Bronchial epithelial cell (primary cell): ENCODE measurements at regions not wholly inside any gene's neighbourhood (a gene's known extent, or its start where the extent isn't known, plus 50 kb on each side); places are given as distances from the start of the nearest gene placed in this dataset.

Experiments used
- DNase-seq: peaks from one replicate; pipeline ENCODE4 v3.0.0-alpha.2; 2010; ENCODE audit warnings: low read depth
- FAIRE-seq: peaks from 2 replicates; lab custom pipeline; 2011; peaks lifted over from hg19 to GRCh38; lab: Jason Lieb, UNC
- H3K27me3 ChIP-seq: 2 replicates; pipeline ENCODE4 v1.5.1; 2011; ENCODE audit warnings: low read length; ENCODE audit not compliant: control insufficient read depth, insufficient read depth
- H3K36me3 ChIP-seq: 2 replicates; pipeline ENCODE4 v1.5.1; 2011; ENCODE audit warnings: low read length; ENCODE audit not compliant: control insufficient read depth, insufficient read depth
- H3K4me3 ChIP-seq: 2 replicates; pipeline ENCODE4 v1.5.1; 2011; ENCODE audit warnings: mild to moderate bottlenecking, low read depth, low read length, control low read depth
- CTCF ChIP-seq: IDR thresholded peaks from 2 replicates; pipeline ENCODE4 v1.5.1; 2011; ENCODE audit warnings: mild to moderate bottlenecking, moderate library complexity, low read length, control low read depth, inconsistent platforms; ENCODE audit not compliant: insufficient read depth, severe bottlenecking

GRCh38 chr10:121690152-121690848 lies 92.1 kb upstream of the FGFR2 start:
- Histone ChIP-seq H3K4me3 (no peak overlapping the region), H3K36me3 (no peaks in the 10 kb centered on the region), H3K27me3 (peaks cover 9% of the 10 kb centered on the region)
- DNase-seq = no peak
- TF ChIP-seq CTCF = no peak
- FAIRE-seq = no peak

- H3K36me3 ChIP-seq = no peaks in the 10 kb centered on the region
- H3K27me3 ChIP-seq = peaks cover 9% of the 10 kb centered on the region
- H3K4me3 ChIP-seq = no peak overlapping the region
- DNase-seq (no peak), FAIRE-seq (no peak)
- no peak for TF ChIP-seq CTCF
These were observed 89.0 kb upstream of the FGFR2 start for GRCh38 chr10:121687095-121687813.

GRCh38 chr10:121684276-121684675 lies 86.0 kb upstream of the FGFR2 start:
- FAIRE-seq (no peak), DNase-seq (no peak)
- peaks cover 9% of the 10 kb centered on the region for H3K27me3 ChIP-seq

GRCh38 chr10:121683816-121684215 lies 85.6 kb upstream of the FGFR2 start:
- DNase-seq (no peak), FAIRE-seq (no peak)
- TF ChIP-seq CTCF = no peak
- Histone ChIP-seq H3K4me3 (no peak overlapping the region), H3K27me3 (peaks cover 9% of the 10 kb centered on the region), H3K36me3 (no peaks in the 10 kb centered on the region)

More at GRCh38 chr10:121684276-121684675, 86.0 kb upstream of the FGFR2 start:
- TF ChIP-seq CTCF = no peak
- Histone ChIP-seq H3K4me3 (no peak overlapping the region), H3K36me3 (no peaks in the 10 kb centered on the region)

- DNase-seq (no peak), FAIRE-seq (no peak)
- Histone ChIP-seq H3K36me3 (no peaks in the 10 kb centered on the region), H3K27me3 (peaks cover 7% of the 10 kb centered on the region), H3K4me3 (no peak overlapping the region)
- no peak for TF ChIP-seq CTCF
These were observed 85.1 kb upstream of the FGFR2 start for GRCh38 chr10:121683366-121683765.
